ENCODE measurements at regions not wholly inside any gene's neighbourhood (a gene's known extent, or its start where the extent isn't known, plus 50 kb on each side); places are given as distances from the start of the nearest gene placed in this dataset.
A peak's percentile ranks its signal among the peaks of the same experiment; 100 is the strongest.
"Not testable (repeated sequence)": the region's sequence is repeated elsewhere in the genome, so short reads cannot be mapped to it uniquely, and the experiment has no call there.

DNA sequence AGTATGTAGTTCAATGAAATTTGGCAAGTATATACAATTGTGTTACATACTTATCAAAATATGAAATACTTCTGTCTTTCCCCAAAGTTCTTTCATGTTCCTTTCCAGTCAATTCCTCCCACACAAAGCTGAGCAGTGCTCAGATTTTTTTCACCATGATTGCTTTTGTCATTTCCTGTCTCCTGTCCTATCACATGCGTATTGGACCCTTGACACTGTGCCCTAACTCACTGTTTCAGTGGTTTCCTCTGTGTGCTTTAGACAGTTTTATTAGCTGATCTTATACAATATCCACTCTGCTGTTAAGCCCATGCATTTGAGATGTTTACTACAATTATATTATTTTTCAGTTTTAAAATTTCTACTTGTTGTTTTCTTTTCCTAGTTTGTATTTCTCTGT, 463.6 kb upstream of the MEF2C start:
- DNase-seq (ENCODE audit: low spot score), result no peak

DNA sequence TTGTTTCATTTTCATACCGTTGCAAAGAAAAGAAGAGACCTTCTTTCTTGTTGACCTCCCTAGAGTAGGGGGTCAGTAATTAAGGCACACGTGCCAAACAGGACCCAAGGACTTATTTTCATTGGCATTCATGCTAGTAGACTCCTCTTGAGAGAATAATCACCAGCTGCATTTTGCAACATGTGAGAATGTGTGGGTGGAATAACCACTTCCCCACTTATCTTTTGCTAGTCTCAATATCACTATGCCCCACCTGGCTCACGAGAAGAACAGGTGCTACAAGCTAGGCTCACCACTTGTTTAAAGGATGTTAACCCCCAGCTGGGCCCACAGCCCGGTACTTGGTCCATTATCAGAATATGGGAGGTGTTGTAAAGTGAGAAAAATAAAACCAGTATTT, 460.7 kb upstream of the MEF2C start:
- no peak for DNase-seq (ENCODE audit: low spot score)

DNA sequence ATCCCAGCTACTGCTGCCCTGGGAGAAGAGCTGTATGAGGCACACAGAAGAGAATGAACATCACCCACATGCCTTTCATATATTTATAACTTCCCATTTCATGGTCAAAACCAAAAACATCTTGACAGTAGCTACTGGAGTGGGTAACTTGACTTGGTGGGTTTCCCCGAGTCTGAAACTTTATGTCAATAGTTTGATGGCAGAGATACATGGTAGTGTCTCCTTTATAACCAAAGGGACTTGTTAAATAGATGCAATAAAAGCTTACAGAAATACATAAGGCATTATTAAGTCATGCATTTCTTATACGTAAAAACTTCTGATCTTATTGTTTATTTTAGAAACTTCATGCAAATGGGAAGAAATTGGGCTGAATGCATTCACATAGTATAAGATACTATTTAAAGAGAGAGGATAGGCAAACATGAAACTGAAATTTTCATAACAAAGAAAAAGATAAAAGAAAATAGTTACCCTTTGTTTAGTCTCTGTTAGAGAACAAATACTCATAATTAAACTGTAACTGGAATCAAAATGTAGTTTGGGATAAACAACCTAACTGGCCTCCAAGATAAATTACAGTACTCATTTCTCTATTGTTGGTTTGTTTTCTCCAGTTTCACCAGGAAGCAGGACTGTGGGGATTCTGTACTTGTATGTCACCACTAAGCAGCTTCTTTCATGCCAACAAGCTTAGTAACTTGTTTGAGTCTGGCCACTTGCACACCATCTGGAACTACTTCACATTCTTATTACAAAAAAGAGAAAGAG, 459.3 kb upstream of the MEF2C start:
- no peak for DNase-seq (ENCODE audit: low spot score)

DNA sequence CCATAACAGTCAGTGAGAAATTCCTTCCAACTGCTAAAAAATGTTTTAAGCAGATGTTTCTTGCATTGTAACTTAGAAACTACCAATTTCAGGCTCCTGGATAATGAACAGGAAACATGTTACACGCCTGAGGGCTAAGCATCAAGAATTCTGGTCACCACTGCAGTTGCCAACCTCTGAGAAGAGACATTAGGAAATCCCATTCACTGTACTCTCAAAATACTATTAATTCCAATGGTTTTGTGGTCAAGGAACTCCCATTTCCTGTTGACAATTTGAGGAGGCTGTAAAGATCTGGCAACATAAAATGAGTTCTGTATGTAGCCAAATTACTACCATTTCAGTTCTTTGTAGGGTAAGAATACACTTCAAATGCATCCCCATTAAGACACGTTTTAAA, 456.0 kb upstream of the MEF2C start:
- no peak for DNase-seq (ENCODE audit: low spot score)

DNA sequence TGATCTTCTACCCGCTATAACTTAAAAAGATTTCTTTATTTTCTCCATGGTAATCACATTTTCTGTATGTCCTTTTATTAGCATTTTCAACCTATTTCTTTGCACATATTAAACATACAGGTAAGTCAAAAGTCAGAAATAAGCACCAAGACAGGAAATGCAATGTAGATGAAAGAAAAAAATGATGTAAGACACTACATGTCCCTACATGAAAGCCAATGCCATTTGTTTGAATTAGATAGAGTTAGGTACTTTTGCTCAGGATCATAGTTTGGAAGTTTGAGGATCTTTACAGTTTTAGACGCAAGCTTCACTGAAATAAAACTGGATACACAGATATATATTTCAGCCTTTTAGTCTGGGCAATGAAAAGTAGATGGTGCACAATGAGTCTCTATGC, 453.1 kb upstream of the MEF2C start:
- DNase-seq (ENCODE audit: low spot score), result no peak

DNA sequence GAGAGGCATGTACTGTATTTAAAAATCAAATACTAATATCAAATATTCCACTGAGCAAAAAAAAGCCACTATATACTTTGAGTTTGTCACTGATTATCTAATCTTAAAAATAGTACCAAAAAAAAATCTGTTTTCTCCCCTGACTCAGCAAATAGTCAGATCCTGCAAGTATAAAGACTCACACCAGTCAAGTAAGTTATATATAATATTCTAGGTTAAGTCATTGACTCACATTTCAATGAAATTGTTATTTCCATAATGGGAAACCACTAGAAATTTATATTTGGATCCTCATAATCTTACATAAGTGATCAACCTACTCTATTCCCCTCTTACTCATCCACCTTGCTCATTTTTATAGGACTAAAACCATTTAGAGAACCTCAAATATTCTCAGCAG, 447.2 kb upstream of the MEF2C start:
- no peak for DNase-seq (ENCODE audit: low spot score)

DNA sequence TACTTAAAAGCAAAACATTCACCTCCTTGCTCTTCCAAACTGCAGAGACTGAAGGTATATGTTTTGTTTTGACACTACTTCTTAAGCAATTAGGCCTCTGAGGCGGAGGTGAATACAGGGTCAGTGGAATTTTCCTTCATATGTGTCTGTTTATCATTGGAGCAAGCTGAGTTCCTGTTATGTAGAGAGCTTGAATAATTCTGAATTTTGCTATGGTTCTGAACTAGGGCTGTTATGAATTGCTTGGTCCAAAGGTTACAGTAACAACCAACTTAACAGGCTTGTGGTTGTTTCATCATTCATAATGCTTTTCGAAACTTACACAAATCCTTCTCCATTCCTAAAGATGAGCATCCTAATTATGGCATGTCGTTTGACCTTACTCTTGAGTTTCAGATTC, 444.6 kb upstream of the MEF2C start:
- DNase-seq (ENCODE audit: low spot score), result no peak

DNA sequence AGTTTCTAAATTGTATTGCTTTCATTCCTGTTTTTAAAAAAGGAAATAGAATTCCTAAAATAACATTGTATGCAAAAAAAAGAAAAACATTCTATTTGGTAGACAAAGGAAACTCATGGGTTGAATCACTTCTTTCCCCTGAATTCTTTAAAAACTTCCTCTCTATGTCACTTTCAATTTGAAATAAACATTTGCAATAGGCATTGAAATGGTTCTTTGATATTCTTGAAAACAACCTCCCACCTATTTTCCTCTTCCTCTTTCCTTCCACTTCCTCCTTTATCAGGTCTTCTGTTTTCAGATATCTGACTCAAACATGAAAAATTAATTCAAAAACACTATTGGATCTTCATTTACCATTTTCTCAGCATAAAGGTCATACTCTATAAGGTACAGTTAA, 442.0 kb upstream of the MEF2C start:
- DNase-seq (ENCODE audit: low spot score), result no peak

DNA sequence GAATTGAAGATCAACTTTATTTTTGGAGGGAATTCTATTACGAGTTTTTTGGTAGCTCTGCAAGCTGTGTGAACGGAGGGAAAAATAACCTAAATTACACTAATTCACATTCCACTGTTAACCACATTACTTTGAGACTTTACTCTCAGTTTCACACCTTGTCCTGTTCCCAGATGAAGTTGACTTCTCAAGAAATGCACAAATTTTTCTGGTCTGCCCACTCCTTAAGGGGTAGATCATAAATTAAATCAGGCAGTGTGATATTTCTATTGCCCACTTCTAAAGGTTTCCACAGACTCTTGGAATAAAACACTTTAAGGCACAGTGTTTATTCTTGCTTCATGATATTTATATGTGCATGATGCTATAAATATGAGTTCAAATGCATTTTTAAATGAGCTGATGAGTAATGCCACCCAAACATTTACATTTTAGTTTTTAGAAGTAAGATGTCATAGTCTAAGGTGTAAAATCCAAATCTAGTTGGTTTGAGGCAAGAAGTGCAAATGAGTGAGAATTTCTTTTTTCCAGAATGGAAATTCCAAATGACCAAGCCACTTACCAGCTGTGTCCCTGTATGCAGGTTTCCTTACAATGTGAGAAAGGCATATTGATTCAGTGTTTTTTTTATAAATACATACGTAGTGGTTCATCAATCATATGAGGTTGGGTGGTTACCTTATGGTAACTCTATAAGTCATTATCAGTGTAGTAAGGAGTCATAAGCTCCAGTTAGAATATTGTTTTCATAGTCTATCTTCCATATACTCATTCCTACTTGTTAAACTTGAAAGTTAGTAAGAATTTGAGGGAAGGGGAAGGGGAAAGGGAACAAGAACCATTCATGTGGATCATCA, 437.7 kb upstream of the MEF2C start:
- DNase-seq (ENCODE audit: low spot score), result no peak

DNA sequence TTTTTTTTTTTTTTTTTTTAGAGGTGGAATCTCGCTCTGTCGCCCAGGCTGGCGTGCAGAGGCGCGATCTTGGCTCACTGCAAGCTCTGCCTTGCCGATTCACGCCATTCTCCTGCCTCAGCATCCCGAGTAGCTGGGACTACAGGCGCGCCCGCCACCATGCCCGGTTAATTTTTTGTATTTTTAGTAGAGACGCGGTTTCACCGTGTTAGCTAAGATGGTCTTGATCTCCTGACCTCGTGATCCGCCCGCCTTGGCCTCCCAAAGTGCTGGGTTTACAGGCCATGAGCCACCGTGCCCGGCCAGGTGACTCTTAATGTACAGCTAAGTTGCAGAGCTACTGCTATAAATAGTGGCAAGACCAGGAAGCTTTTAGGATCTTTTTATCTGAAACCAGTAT, 434.9 kb upstream of the MEF2C start:
- DNase-seq (ENCODE audit: low spot score), result not testable (repeated sequence)

DNA sequence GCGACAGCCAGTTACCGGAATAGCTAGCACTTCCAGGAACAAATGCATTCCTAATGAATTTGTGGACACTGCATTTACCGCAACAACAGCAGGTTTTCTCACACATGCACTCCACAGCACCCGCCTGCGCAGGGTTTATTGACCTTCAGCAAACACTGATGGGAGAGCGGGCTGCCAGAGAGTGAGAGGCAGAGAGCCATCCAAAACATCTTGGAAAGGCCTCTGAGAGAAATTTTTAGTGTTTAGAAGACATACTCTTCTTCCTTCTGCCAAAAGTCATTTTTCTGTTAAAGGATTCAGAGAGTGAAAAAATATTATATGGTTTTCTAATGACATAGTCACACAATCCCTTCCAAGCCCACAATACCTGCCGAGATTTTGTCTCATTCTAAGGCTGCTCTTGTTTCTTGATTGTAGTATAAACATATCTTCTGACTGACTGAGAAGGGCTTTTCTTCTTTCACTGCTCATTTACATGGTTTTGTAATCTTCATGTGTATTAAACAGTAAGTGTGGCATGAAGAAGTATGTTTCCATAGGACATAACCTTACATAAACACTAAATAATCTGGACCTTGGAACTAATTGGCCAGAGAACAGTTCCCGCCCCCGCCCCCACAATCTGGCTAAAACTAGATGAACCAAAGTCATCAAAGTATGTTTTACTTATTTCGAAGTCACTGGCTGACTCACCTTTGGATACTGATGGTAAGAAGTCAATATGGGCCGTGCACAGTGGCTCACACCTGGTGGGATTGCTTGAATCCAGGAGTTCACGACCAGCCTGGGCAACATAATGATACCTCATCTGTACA, 432.5 kb upstream of the MEF2C start:
- no peak for DNase-seq (ENCODE audit: low spot score)

DNA sequence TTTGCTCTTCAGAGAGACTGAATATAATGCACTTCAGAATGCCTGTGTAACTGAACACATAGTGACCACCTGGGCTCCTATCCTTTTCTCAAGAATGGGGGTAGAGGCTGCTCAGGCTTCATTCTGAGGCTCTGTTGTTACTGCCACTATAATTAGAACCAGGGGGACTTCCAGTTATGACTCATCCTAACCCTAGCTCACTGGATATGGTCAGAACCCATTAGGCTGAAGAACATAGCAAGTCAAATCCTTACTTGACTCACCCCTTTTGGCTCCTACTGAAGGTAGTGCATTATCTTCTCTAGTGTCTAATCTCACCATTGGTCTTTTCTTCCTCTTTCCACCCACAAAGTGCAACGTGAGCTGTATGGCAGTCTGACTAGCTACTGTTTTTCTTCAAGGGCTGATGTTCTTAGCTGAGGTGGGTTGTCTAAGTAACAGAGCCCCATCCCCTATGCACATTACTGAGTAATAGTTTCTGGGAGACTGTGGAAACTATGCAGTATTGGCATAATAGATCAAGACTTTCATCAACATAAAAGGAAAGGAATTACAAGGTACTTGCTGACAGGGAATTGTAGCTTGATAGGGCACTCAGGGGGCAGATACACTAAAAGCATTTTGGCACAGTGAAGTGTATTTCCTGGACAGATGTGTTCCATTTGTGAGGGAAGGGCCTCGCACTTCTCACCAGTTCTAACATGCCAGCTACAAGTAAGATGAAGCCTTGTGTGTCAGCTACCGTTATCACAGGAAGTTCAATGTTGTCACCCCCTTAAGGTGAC, 431.0 kb upstream of the MEF2C start:
- DNase-seq (ENCODE audit: low spot score), result no peak

DNA sequence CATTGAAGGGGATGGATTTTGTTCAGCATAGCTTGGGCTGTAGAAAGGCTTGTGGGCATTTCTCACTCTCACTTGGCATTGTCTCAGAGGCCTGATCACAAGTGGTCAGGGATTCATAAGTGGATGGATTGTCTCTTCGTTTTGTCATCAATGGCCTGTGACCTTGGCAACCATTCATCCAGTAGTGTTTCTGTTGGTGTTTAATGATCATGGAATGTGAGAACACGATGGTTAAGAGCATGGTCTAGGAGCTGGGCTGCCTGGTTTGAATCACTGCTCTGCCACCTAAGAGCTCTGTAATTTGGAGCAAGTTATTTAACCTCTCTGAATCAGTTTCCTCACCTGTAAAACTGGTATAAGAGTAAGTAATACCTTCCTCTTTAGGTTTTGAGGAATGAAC, 430.1 kb upstream of the MEF2C start:
- no peak for DNase-seq (ENCODE audit: low spot score)

DNA sequence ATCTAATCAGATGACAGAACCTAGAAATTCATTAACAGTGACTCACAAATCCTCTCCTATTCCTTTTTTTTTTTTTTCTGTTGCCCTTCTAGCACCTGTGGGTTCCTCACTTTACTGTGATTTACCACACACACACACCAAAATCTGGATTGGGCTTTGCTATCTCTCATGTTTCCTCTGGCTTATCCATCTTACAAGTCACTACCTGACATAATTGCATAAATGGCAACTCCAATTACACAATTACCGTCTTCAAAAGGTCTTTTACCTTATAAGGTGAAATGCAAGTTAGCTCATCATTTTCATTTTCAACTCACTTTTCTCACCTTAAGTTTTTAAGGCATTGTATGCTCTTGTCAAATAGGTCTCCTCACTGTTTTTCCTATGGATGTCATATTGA, 426.3 kb upstream of the MEF2C start:
- no peak for DNase-seq (ENCODE audit: low spot score)

DNA sequence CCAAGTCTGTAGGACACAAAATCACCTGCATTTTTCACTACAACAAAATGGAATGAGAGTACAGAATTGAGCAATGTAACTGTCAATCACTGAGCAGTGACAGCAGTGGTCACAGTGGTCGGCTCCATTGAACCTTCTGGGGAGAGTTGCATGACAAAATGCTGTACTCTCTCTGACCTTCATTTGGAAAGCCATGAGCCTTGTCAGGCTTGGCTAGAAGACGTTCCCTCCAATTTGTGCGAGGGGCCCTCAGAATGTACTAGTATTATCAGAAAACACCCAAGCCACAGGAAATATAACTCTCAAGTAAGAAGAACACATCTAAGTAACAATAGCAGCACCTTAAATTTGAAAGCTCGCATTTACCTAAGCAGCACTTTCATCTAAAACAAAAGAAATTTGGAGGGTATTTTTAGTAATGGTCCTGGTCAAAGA, 425.6 kb upstream of the MEF2C start:
- DNase-seq (ENCODE audit: low spot score), result no peak

DNA sequence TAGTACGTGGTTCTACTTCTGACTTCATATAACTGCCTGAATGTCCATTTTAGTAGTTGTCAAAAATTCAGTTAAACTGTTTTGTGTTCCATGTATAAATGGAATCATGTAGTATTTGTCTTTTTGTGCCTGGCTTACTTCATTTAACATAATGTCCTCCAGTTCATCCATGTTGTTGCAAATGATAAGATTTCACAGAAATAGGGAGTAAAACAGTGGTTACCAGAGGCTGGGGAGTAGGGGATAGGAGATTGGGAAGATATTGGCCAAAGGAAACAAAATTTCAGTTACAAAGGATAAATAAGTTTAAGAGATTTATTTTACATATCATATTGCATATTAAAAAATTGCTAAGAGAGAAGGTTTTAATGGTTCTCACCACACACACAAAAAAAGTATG, 425.0 kb upstream of the MEF2C start:
- no peak for DNase-seq (ENCODE audit: low spot score)

DNA sequence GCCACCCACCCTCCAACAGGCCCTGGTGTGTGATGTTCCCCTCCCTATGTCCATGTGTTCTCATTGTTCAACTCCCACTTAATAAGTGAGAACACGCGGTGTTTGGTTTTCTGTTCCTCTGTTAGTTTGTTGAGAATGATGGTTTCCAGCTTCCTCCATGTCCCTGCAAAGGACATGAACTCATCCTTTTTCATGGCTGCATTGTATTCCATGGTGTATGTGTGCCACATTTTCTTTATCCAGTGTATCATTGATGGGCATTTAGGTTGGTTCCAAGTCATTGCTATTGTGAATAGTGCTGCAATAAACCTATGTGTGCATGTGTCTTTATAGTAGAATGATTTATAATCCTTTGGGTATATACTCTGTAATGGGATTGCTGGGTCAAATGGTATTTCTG, 424.2 kb upstream of the MEF2C start:
- not testable (repeated sequence) for DNase-seq (ENCODE audit: low spot score)

DNA sequence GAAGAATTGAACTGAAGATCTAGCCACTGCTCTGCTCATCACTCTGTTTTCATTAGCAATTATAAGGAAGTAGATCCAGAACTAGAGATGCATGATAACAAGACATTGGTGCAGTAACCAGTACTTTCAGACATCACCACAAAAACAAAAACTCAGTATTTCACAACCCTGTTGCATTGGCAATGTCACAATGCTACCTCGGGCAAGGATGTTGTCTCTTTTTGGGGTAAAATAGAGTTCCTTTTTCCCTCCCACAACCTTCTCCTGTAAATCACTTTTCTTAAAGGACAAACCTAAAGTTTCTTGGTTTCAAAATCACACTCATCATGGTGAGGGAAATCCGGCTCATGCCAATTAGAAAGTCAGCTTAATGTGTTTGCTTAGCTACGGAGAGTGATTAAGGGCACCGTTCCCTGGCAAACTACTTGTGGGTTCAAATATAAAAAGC, 420.1 kb upstream of the MEF2C start:
- DNase-seq (ENCODE audit: low spot score), result peak; percentile 41

DNA sequence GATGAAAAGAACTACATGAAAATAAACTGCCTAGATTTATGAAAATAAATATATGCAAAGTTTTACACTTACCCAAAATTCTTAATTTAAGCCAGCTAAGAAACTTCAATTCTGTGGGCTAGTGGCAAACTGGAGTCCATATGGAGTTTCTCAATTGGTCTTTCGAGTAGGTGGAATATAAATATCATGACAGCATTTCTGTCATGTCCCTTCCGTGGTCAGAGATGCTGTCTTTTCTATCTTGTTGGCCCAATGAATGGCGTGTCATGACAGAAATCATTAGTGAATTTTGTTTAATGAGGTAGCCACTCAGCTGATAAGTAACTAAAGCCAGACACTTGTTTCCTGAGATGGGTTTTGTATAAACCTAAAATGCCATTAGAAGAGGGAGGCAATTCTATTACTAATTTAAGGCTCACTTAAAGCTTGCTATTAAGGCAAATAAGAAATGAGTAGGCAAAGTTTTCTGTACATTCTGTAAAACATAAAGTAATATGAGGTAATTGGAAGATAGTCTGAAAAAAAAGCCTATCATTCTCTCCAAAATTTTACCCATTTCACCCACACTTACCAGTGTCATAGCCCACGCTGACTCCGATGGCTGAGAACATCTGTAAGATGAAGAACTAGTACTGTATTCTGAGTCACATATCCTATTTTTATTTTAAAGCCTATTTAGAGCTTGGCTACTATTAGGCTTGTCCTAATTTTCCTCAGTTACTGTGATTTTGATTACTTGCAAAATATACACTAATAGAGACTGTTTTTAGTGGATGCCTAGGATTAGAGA, 419.3 kb upstream of the MEF2C start:
- no peak for DNase-seq (ENCODE audit: low spot score)

DNA sequence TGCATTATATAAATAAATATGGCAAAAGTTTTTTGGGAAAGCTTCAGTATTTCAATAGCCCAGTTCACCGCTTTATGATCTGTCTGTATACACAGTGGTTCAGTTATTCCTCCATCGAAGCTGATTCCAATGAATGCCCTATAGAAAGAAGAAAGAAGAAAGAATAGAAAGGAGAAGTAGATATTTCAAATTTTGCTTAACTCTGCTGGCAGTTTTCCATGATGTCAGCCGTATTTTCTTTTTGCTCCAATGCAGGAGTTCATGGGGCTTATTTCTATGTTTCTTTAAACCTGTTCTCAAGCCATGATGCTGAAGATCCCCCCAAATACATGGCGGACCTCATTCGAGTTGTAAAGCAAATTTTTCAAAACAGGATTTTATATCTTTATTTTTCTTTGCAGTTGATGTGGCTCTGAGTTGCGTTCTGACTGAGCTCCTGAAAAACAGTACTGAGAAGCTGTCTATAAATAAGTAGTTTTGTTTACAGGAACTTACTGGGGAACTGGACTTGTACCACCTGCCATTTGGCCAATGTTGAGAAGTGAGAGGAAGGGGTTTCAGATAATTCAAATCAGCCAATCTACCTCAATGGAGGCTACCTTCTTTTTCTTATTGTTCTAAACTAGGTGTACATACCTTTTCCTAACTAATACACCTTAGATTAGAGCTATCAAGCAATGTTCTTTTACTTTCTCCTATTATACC, 418.5 kb upstream of the MEF2C start:
- DNase-seq (ENCODE audit: low spot score), result peak; percentile 28
